ENCODE measurements at regions not wholly inside any gene's neighbourhood (a gene's known extent, or its start where the extent isn't known, plus 50 kb on each side); places are given as distances from the start of the nearest gene placed in this dataset.
"Not testable (repeated sequence)": the region's sequence is repeated elsewhere in the genome, so short reads cannot be mapped to it uniquely, and the experiment has no call there.

DNA sequence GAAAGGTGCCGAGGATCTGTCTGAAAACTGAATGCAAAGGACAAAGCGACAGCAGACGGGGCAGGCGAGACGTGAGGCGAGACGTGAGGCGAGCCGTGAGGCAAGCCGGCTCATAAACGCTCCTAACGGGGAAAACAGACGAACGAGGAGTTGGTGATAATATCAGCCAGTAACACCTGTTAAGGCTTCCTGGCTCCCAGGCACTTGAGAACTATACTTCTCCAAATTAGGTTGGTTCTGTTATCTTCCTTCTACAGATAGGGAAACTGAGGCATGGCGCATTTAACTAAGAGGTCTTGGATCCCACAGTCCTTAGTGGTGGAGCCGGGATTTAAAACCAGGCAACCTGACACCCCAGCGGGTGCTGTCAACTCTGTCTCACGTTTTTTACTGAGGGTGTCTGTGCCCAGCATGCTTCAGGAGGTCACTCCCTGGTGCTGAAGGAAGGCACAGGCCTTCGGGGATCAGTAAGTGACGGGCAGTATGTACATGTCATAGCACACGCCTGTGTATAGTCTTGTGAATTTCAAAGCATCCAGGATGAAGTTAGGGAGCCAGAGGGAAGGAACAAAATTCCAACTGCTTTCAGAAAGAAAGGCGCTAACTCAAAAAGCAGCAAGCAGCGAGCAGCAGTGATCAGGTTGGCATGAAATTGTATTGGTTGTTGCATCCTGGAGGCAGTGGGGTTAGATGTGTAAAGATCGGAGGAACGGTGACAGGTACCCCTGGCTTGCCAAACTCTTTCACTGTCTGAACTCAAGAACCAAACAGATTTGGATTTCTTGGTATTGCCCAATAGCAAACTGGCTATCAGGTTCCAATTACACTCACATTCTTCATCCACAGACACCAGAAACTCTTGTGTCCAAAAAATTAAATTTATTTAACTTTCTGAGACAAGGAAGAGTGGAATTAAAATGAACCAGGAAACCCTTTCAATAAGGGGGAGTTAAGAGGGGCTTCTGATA, 318.7 kb downstream of the THBS2 start:
- intact Hi-C loops (cut with micrococcal nuclease): no loop called here
- Mint-ChIP-seq H3K27ac (no peak overlapping the region), H3K36me3 (ENCODE audit: low read depth) (no peaks in the 10 kb centered on the region), H3K27me3 (ENCODE audit: low read depth) (peaks cover 9% of the 10 kb centered on the region), H3K4me1 (ENCODE audit: low read depth) (no peaks in the 10 kb centered on the region), H3K9me3 (peaks cover 8% of the 10 kb centered on the region), H3K4me3 (ENCODE audit: low read depth) (no peak overlapping the region)
- DNase-seq (ENCODE audit: low spot score): no peak

GRCh38 chr6:168932171-168932570, 321.5 kb downstream of the THBS2 start:
- H3K9me3 Mint-ChIP-seq; intact Hi-C loops (cut with micrococcal nuclease); H3K4me1 Mint-ChIP-seq (ENCODE audit: low read depth); H3K27ac Mint-ChIP-seq; H3K27me3 Mint-ChIP-seq (ENCODE audit: low read depth); DNase-seq (ENCODE audit: low spot score); H3K4me3 Mint-ChIP-seq (ENCODE audit: low read depth); H3K36me3 Mint-ChIP-seq (ENCODE audit: low read depth): not testable (repeated sequence)

GRCh38 chr6:168931072-168931471, 322.6 kb downstream of the THBS2 start:
- H3K27me3 Mint-ChIP-seq (ENCODE audit: low read depth); intact Hi-C loops (cut with micrococcal nuclease); H3K4me3 Mint-ChIP-seq (ENCODE audit: low read depth); H3K4me1 Mint-ChIP-seq (ENCODE audit: low read depth); DNase-seq (ENCODE audit: low spot score); H3K36me3 Mint-ChIP-seq (ENCODE audit: low read depth); H3K27ac Mint-ChIP-seq: not testable (repeated sequence)
- peaks cover 11% of the 10 kb centered on the region for H3K9me3 Mint-ChIP-seq

DNA sequence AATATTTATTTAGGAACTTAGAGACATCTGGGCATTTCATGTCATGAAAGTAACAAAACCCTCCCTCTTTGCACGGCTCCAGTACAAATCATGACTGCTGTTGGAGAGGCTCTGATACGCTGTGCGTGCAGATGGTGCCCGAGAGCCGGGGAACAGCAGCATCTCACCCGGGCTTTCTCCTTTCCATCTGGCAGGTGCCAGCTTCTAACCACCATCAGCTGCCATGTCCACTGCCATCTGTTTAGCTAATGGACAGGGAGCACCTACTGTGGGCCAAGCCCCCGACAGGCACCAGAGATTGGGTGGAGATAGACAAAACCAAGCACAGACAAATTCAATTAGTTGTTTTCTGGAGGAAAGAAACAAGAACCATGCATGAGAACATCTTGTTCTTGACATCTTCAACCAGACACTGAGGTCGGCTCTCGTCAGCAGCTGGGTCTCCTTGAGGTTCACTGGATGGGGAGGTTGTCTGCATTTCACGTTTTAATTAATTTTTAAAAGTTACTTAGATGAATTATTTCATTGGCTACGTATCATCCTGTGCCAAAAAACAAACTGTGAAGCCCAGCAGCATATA, 323.7 kb downstream of the THBS2 start:
- DNase-seq (ENCODE audit: low spot score): no peak
- peaks cover 5% of the 10 kb centered on the region for H3K27me3 Mint-ChIP-seq (ENCODE audit: low read depth)
- H3K9me3 Mint-ChIP-seq: peaks cover 14% of the 10 kb centered on the region
- no peaks in the 10 kb centered on the region for H3K36me3 Mint-ChIP-seq (ENCODE audit: low read depth)
- no peak overlapping the region for H3K4me3 Mint-ChIP-seq (ENCODE audit: low read depth)
- no peak overlapping the region for H3K27ac Mint-ChIP-seq
- H3K4me1 Mint-ChIP-seq (ENCODE audit: low read depth): no peaks in the 10 kb centered on the region
- intact Hi-C loops (cut with micrococcal nuclease): no loop called here

- DNase-seq (ENCODE audit: low spot score): no peak
- Mint-ChIP-seq H3K9me3 (peaks cover 10% of the 10 kb centered on the region), H3K4me3 (ENCODE audit: low read depth) (no peak overlapping the region), H3K4me1 (ENCODE audit: low read depth) (no peaks in the 10 kb centered on the region), H3K27ac (no peak overlapping the region), H3K27me3 (ENCODE audit: low read depth) (no peaks in the 10 kb centered on the region), H3K36me3 (ENCODE audit: low read depth) (no peaks in the 10 kb centered on the region)
- intact Hi-C loops (cut with micrococcal nuclease): no loop called here
Observed at GRCh38 chr6:168928012-168928411, 325.6 kb downstream of the THBS2 start.

GRCh38 chr6:168927026-168927425, 326.6 kb downstream of the THBS2 start:
- no peak for DNase-seq (ENCODE audit: low spot score)
- intact Hi-C loops (cut with micrococcal nuclease): no loop called here
- H3K27me3 Mint-ChIP-seq (ENCODE audit: low read depth): no peaks in the 10 kb centered on the region
- H3K36me3 Mint-ChIP-seq (ENCODE audit: low read depth): no peaks in the 10 kb centered on the region
- no peaks in the 10 kb centered on the region for H3K4me1 Mint-ChIP-seq (ENCODE audit: low read depth)
- no peak overlapping the region for H3K27ac Mint-ChIP-seq
- no peak overlapping the region for H3K4me3 Mint-ChIP-seq (ENCODE audit: low read depth)
- H3K9me3 Mint-ChIP-seq: peaks cover 10% of the 10 kb centered on the region

GRCh38 chr6:168926306-168926705, 327.3 kb downstream of the THBS2 start:
- Mint-ChIP-seq H3K4me1 (ENCODE audit: low read depth) (no peaks in the 10 kb centered on the region), H3K36me3 (ENCODE audit: low read depth) (no peaks in the 10 kb centered on the region), H3K27ac (no peak overlapping the region), H3K9me3 (peaks cover 10% of the 10 kb centered on the region), H3K4me3 (ENCODE audit: low read depth) (no peak overlapping the region), H3K27me3 (ENCODE audit: low read depth) (no peaks in the 10 kb centered on the region)
- DNase-seq (ENCODE audit: low spot score): no peak
- intact Hi-C loops (cut with micrococcal nuclease): no loop called here

DNA sequence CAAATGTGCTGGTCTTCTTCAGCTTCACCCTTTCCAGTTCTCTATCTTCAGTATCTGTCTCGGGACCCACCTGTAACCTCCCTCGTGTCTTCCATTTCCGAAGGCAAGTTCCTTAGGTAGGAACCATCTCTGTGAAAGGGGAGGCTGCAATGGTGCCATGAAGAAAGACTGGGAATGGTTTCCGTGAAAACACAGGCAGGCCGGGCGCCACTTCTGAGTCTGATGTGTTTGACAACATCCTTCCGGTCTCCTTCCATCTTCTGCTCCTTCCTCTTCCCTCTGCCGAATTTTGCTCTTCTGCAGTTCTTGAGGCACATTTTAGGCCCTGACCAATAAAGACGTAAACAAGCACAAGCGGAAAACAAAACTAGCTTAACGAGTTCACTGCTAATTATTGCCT, 328.0 kb downstream of the THBS2 start:
- Mint-ChIP-seq H3K36me3 (ENCODE audit: low read depth) (no peaks in the 10 kb centered on the region), H3K27me3 (ENCODE audit: low read depth) (no peaks in the 10 kb centered on the region), H3K27ac (no peak overlapping the region), H3K4me1 (ENCODE audit: low read depth) (no peaks in the 10 kb centered on the region), H3K4me3 (ENCODE audit: low read depth) (no peak overlapping the region), H3K9me3 (peaks cover 9% of the 10 kb centered on the region)
- no peak for DNase-seq (ENCODE audit: low spot score)
- intact Hi-C loops (cut with micrococcal nuclease): no loop called here

DNA sequence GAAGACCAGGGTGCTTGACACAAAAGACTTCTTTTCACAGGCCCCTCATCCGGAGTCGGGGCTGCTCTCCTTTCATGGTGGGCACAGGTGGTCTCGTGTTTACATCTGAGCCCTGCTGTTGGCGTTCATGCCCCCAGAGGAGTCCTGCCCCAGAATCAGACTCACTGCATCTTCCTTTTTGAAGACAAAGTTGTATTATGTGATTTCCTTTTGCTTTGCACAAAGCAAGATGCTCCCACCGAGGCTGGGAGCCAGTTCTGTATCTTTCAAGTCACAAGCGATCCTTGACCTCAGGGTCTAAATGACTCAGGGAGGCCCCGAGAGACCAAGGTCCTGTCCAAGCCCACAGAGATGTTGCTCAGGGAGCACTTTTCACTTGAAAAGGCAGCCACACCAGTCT, 330.5 kb downstream of the THBS2 start:
- no peaks in the 10 kb centered on the region for H3K27me3 Mint-ChIP-seq (ENCODE audit: low read depth)
- no peaks in the 10 kb centered on the region for H3K36me3 Mint-ChIP-seq (ENCODE audit: low read depth)
- DNase-seq (ENCODE audit: low spot score): no peak
- intact Hi-C loops (cut with micrococcal nuclease): no loop called here
- no peak overlapping the region for H3K27ac Mint-ChIP-seq
- H3K9me3 Mint-ChIP-seq: peaks cover 7% of the 10 kb centered on the region
- H3K4me1 Mint-ChIP-seq (ENCODE audit: low read depth): no peaks in the 10 kb centered on the region
- H3K4me3 Mint-ChIP-seq (ENCODE audit: low read depth): no peak overlapping the region

- Mint-ChIP-seq H3K27ac (no peak overlapping the region), H3K4me3 (ENCODE audit: low read depth) (no peak overlapping the region), H3K4me1 (ENCODE audit: low read depth) (no peaks in the 10 kb centered on the region), H3K36me3 (ENCODE audit: low read depth) (no peaks in the 10 kb centered on the region), H3K9me3 (peaks cover 7% of the 10 kb centered on the region), H3K27me3 (ENCODE audit: low read depth) (no peaks in the 10 kb centered on the region)
- intact Hi-C loops (cut with micrococcal nuclease): no loop called here
- DNase-seq (ENCODE audit: low spot score): no peak
Observed at GRCh38 chr6:168922436-168922835, 331.2 kb downstream of the THBS2 start.

DNA sequence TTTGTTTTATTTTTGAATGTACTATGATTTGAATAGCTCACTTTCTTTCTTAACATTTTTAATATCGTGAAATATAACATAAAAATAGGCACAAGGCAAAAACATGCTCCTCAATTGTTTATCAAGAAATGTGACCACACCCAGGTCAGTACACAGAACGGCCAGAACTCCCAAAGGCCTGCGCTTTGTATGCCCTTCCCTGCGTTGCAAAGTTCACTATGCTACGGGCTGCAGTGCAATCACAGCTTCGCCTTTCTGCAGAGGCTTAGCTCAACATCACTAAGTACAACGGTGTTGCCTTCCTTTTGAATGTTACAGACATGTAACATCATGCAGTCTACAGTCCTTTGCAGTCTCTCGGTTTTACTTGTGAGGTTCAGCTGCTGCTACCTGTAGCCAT, 333.4 kb downstream of the THBS2 start:
- no peak overlapping the region for H3K27ac Mint-ChIP-seq
- no peaks in the 10 kb centered on the region for H3K27me3 Mint-ChIP-seq (ENCODE audit: low read depth)
- no peak for DNase-seq (ENCODE audit: low spot score)
- H3K36me3 Mint-ChIP-seq (ENCODE audit: low read depth): no peaks in the 10 kb centered on the region
- H3K9me3 Mint-ChIP-seq: no peaks in the 10 kb centered on the region
- H3K4me1 Mint-ChIP-seq (ENCODE audit: low read depth): no peaks in the 10 kb centered on the region
- intact Hi-C loops (cut with micrococcal nuclease): no loop called here
- no peak overlapping the region for H3K4me3 Mint-ChIP-seq (ENCODE audit: low read depth)

DNA sequence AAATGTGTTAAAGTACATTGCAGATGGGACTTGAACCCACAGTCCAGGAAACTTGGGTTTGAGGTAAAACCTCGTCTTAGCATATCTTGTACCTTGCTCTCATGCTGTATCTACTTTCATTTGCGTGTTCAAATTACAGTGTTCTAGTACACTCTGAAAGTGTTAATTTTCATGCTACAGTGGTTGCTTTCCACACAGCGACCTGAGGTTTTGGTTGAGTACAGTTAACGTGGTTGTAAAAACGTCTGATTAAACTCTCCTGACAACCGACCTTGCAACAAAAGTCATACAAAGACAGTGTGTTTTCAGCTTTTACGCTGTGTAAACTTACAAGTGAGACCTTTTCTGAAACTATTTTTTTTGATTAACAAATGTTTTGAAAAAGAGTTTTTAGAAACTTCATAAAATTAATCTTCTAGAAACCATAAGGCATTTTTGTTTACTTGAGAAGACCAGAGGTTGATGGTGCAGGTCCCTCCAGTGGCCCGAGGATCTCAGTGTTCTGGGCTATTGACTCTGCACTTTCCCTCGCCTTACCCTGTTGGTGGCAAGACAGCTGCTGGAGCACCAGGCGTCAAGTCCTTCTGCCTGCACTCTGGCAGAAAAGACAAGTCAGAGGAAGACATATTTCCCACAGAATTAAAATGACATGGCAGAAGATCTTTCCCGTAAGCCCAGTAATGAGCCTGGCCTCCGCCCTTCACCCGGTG, 334.0 kb downstream of the THBS2 start:
- no peaks in the 10 kb centered on the region for H3K27me3 Mint-ChIP-seq (ENCODE audit: low read depth)
- no peak overlapping the region for H3K27ac Mint-ChIP-seq
- no peaks in the 10 kb centered on the region for H3K36me3 Mint-ChIP-seq (ENCODE audit: low read depth)
- H3K4me1 Mint-ChIP-seq (ENCODE audit: low read depth): no peaks in the 10 kb centered on the region
- no peak for DNase-seq (ENCODE audit: low spot score)
- no peaks in the 10 kb centered on the region for H3K9me3 Mint-ChIP-seq
- intact Hi-C loops (cut with micrococcal nuclease): no loop called here
- H3K4me3 Mint-ChIP-seq (ENCODE audit: low read depth): no peak overlapping the region

Data from activated T-helper 2 cell treated with anti-CD3 and anti-CD28 coated beads, Interferon-gamma antibody, Interleukin-2, Interleukin-4, amounts not matched to agents 10 μg/mL and 5 μg/mL and 100 μg/mL, durations not matched to agents 14 hours and 24 hours and 36 hours (primary cell).